ENCODE measurements at regions not wholly inside any gene's neighbourhood (a gene's known extent, or its start where the extent isn't known, plus 50 kb on each side); places are given as distances from the start of the nearest gene placed in this dataset.

GRCh38 chr12:126862500-126862899 lies 1404.5 kb upstream of the TMEM132C start:
- H3K4me3 ChIP-seq, result no peak overlapping the region
- 58 to 75% (median 64%) methylated on average over 4 of the region's 4 CpGs for WGBS, 5 donors
- TF ChIP-seq CTCF (IDR thresholded peaks at IDR 0.05 in 8 of 11, conservative IDR thresholded peaks at IDR 0.05 in 3 of 11) (no peak), POLR2A (IDR thresholded peaks at IDR 0.05) (no peak)
- intact Hi-C loops (cut with DNase I; ENCODE audit: low total_unique reads), result no loop called here
- H3K9me3 ChIP-seq, result no peaks in the 10 kb centered on the region
- no peak for DNase-seq
- H3K4me1 ChIP-seq, result no peaks in the 10 kb centered on the region
- no peaks in the 10 kb centered on the region for H3K36me3 ChIP-seq
- H3K27ac ChIP-seq, result no peak overlapping the region
- no peaks in the 10 kb centered on the region for H3K27me3 ChIP-seq (replicated peaks in 1 of 7)

- 49 to 79% (median 70%) methylated on average over 2 of the region's 2 CpGs for WGBS, 5 donors
- no peaks in the 10 kb centered on the region for H3K36me3 ChIP-seq
- no peaks in the 10 kb centered on the region for H3K9me3 ChIP-seq
- no peak for DNase-seq
- no peak overlapping the region for H3K27ac ChIP-seq
- no peak overlapping the region for H3K4me3 ChIP-seq
- TF ChIP-seq POLR2AphosphoS5 (IDR thresholded peaks at IDR 0.05) (no peak), POLR2A (IDR thresholded peaks at IDR 0.05) (no peak), CTCF (IDR thresholded peaks at IDR 0.05 in 8 of 11, conservative IDR thresholded peaks at IDR 0.05 in 3 of 11) (no peak)
- peaks cover 0 to 5% (median 0%) of the 10 kb centered on the region in 7 donors for H3K27me3 ChIP-seq (replicated peaks in 1 of 7)
- H3K4me1 ChIP-seq, result peaks cover 0 to 4% (median 0%) of the 10 kb centered on the region in 6 donors
- intact Hi-C loops (cut with DNase I; ENCODE audit: low total_unique reads), result loop anchor here (10.0 kb wide), 2 partner anchors 1335 to 1685 kb away; partner anchors contain the start of gene TMEM132B
Measured at GRCh38 chr12:126869644-126870043, 1397.3 kb upstream of the TMEM132C start.

GRCh38 chr12:126873701-126874100 lies 1393.3 kb upstream of the TMEM132C start:
- peaks cover 0 to 4% (median 0%) of the 10 kb centered on the region in 6 donors for H3K4me1 ChIP-seq
- H3K9me3 ChIP-seq, result no peaks in the 10 kb centered on the region
- H3K27ac ChIP-seq, result no peak overlapping the region
- no peak overlapping the region for H3K4me3 ChIP-seq
- no peak for DNase-seq
- intact Hi-C loops (cut with DNase I; ENCODE audit: low total_unique reads), result loop anchor here (10.0 kb wide), 2 partner anchors 1339 to 1689 kb away; partner anchors contain the start of gene TMEM132B
- 77 to 85% (median 81%) methylated on average over 5 of the region's 5 CpGs for WGBS, 5 donors
- H3K27me3 ChIP-seq (replicated peaks in 1 of 7), result peaks cover 0 to 7% (median 0%) of the 10 kb centered on the region in 7 donors
- H3K36me3 ChIP-seq, result no peaks in the 10 kb centered on the region
- TF ChIP-seq POLR2AphosphoS5 (IDR thresholded peaks at IDR 0.05) (no peak), POLR2A (IDR thresholded peaks at IDR 0.05) (no peak), CTCF (IDR thresholded peaks at IDR 0.05 in 8 of 11, conservative IDR thresholded peaks at IDR 0.05 in 3 of 11) (no peak)

- no peaks in the 10 kb centered on the region for H3K36me3 ChIP-seq
- intact Hi-C loops (cut with DNase I; ENCODE audit: low total_unique reads), result loop anchor here (10.0 kb wide), 2 partner anchors 1340 to 1690 kb away; partner anchors contain the start of gene TMEM132B
- no peak overlapping the region for H3K27ac ChIP-seq
- peaks cover 0 to 4% (median 0%) of the 10 kb centered on the region in 6 donors for H3K4me1 ChIP-seq
- peaks cover 0 to 7% (median 0%) of the 10 kb centered on the region in 7 donors for H3K27me3 ChIP-seq (replicated peaks in 1 of 7)
- no peak overlapping the region for H3K4me3 ChIP-seq
- WGBS, 5 donors, result 19 to 37% (median 29%) methylated on average over 7 to 8 of the region's 8 CpGs
- no peak for TF ChIP-seq POLR2A (IDR thresholded peaks at IDR 0.05)
- peak in 1 of 3 donors; percentile 31 for TF ChIP-seq POLR2AphosphoS5 (IDR thresholded peaks at IDR 0.05)
- TF ChIP-seq CTCF (IDR thresholded peaks at IDR 0.05 in 8 of 11, conservative IDR thresholded peaks at IDR 0.05 in 3 of 11), result peak; percentile 59 to 90 (median 83)
- H3K9me3 ChIP-seq, result no peaks in the 10 kb centered on the region
- DNase-seq, result peak; percentile 87
Measured at GRCh38 chr12:126874427-126875026, 1392.4 kb upstream of the TMEM132C start.
